ENCODE measurements at regions not wholly inside any gene's neighbourhood (a gene's known extent, or its start where the extent isn't known, plus 50 kb on each side); places are given as distances from the start of the nearest gene placed in this dataset.

GRCh38 chr6:45758787-45759471 is 256.7 kb downstream of the CLIC5 start:
- no peak for TF ChIP-seq CTCF (IDR thresholded peaks at IDR 0.05; ENCODE audit: borderline replicate concordance, extremely low read depth, insufficient read depth)
- no peak overlapping the region for H3K4me3 ChIP-seq (ENCODE audit: low read length in 3 of 3)
- H3K9ac ChIP-seq (ENCODE audit: low read length in 3 of 3): no peak overlapping the region
- H3K27me3 ChIP-seq (ENCODE audit: control insufficient read depth, insufficient read depth, low read length): no peaks in the 10 kb centered on the region
- H3K36me3 ChIP-seq (ENCODE audit: control insufficient read depth in 2 of 3, insufficient read depth in 3 of 3, low read length in 3 of 3): no peaks in the 10 kb centered on the region
- no peak for DNase-seq
- no peak for FAIRE-seq
- H3K9me3 ChIP-seq (ENCODE audit: control insufficient read depth in 2 of 3, insufficient read depth in 1 of 3, low read length in 3 of 3): no peaks in the 10 kb centered on the region
- H3K4me1 ChIP-seq (ENCODE audit: control insufficient read depth in 2 of 3, insufficient read depth in 2 of 3, low read depth in 1 of 3, low read length in 3 of 3): no peaks in the 10 kb centered on the region
- intact Hi-C loops (cut with DNase I): no loop called here
- no peak overlapping the region for H3K27ac ChIP-seq (ENCODE audit: low read depth in 2 of 2, low read length in 2 of 2)

- no peaks in the 10 kb centered on the region for H3K27me3 ChIP-seq (ENCODE audit: control insufficient read depth, insufficient read depth, low read length)
- H3K9ac ChIP-seq (ENCODE audit: low read length in 3 of 3): no peak overlapping the region
- FAIRE-seq (no peak), DNase-seq (no peak)
- H3K27ac ChIP-seq (ENCODE audit: low read depth in 2 of 2, low read length in 2 of 2): no peak overlapping the region
- no peaks in the 10 kb centered on the region for H3K4me1 ChIP-seq (ENCODE audit: control insufficient read depth in 2 of 3, insufficient read depth in 2 of 3, low read depth in 1 of 3, low read length in 3 of 3)
- H3K9me3 ChIP-seq (ENCODE audit: control insufficient read depth in 2 of 3, insufficient read depth in 1 of 3, low read length in 3 of 3): no peaks in the 10 kb centered on the region
- intact Hi-C loops (cut with DNase I): no loop called here
- no peak for TF ChIP-seq CTCF (IDR thresholded peaks at IDR 0.05; ENCODE audit: borderline replicate concordance, extremely low read depth, insufficient read depth)
- no peak overlapping the region for H3K4me3 ChIP-seq (ENCODE audit: low read length in 3 of 3)
- H3K36me3 ChIP-seq (ENCODE audit: control insufficient read depth in 2 of 3, insufficient read depth in 3 of 3, low read length in 3 of 3): no peaks in the 10 kb centered on the region
Observed at GRCh38 chr6:45757443-45758130, 258.1 kb downstream of the CLIC5 start.

- DNase-seq (no peak), FAIRE-seq (no peak)
- Histone ChIP-seq H3K4me1 (ENCODE audit: control insufficient read depth in 2 of 3, insufficient read depth in 2 of 3, low read depth in 1 of 3, low read length in 3 of 3) (no peaks in the 10 kb centered on the region), H3K27ac (ENCODE audit: low read depth in 2 of 2, low read length in 2 of 2) (no peak overlapping the region), H3K9ac (ENCODE audit: low read length in 3 of 3) (no peak overlapping the region), H3K9me3 (ENCODE audit: control insufficient read depth in 2 of 3, insufficient read depth in 1 of 3, low read length in 3 of 3) (no peaks in the 10 kb centered on the region), H3K27me3 (ENCODE audit: control insufficient read depth, insufficient read depth, low read length) (no peaks in the 10 kb centered on the region), H3K4me3 (ENCODE audit: low read length in 3 of 3) (no peak overlapping the region), H3K36me3 (ENCODE audit: control insufficient read depth in 2 of 3, insufficient read depth in 3 of 3, low read length in 3 of 3) (no peaks in the 10 kb centered on the region)
- intact Hi-C loops (cut with DNase I): no loop called here
- TF ChIP-seq CTCF (IDR thresholded peaks at IDR 0.05; ENCODE audit: borderline replicate concordance, extremely low read depth, insufficient read depth): no peak
Observed at GRCh38 chr6:45756606-45757005, 259.1 kb downstream of the CLIC5 start.

All from kidney (tissue), 13 donors.